H9 (cell line): ENCODE measurements at regions not wholly inside any gene's neighbourhood (a gene's known extent, or its start where the extent isn't known, plus 50 kb on each side); places are given as distances from the start of the nearest gene placed in this dataset.

Experiments used
- DNase-seq: peaks from one replicate; pipeline ENCODE4 v3.0.0-alpha.2; 2017
- H2AFZ ChIP-seq: one replicate; pipeline ENCODE4 v1.6.1; 2013; ENCODE audit warnings: mild to moderate bottlenecking, low read length, control low read depth, moderate library complexity
- H2AK5ac ChIP-seq: 2 replicates; pipeline ENCODE4 v1.6.1; 2013; ENCODE audit warnings: low read length, control low read depth, mixed read lengths; ENCODE audit not compliant: insufficient read length
- H2BK120ac ChIP-seq: one replicate; pipeline ENCODE4 v1.6.1; 2013; ENCODE audit warnings: low read depth, mild to moderate bottlenecking, low read length, control low read depth, inconsistent platforms; ENCODE audit not compliant: poor library complexity, severe bottlenecking
- H2BK12ac ChIP-seq: 2 replicates; pipeline ENCODE4 v1.6.1; 2013; ENCODE audit warnings: low read length, control low read depth, mixed read lengths, low read depth; ENCODE audit not compliant: insufficient read length
- H2BK15ac ChIP-seq: 2 replicates; pipeline ENCODE4 v1.6.1; 2013; ENCODE audit warnings: low read depth, low read length, control low read depth
- H2BK20ac ChIP-seq: one replicate; pipeline ENCODE4 v1.6.1; 2013; ENCODE audit warnings: low read depth, mild to moderate bottlenecking, low read length, control low read depth, inconsistent platforms; ENCODE audit not compliant: poor library complexity, severe bottlenecking
- H2BK5ac ChIP-seq: 2 replicates; pipeline ENCODE4 v1.6.1; 2013; ENCODE audit warnings: low read length, control low read depth, mixed read lengths; ENCODE audit not compliant: insufficient read length
- H3K14ac ChIP-seq: 2 replicates; pipeline ENCODE4 v1.6.1; 2013; ENCODE audit warnings: low read length, control low read depth; ENCODE audit not compliant: insufficient read depth
- H3K18ac ChIP-seq: 2 replicates; pipeline ENCODE4 v1.6.1; 2013; ENCODE audit warnings: low read depth, mild to moderate bottlenecking, mixed read lengths, low read length, control low read depth; ENCODE audit not compliant: insufficient read length
- H3K23ac ChIP-seq: 2 replicates; pipeline ENCODE4 v1.6.1; 2013; ENCODE audit warnings: low read length, control low read depth, mixed read lengths, low read depth; ENCODE audit not compliant: insufficient read length
- H3K23me2 ChIP-seq: 2 replicates; pipeline ENCODE4 v1.6.1; 2013; ENCODE audit warnings: low read depth, mild to moderate bottlenecking, mixed read lengths, low read length, control low read depth; ENCODE audit not compliant: insufficient read length, poor library complexity, severe bottlenecking
- H3K27ac ChIP-seq: 2 replicates; pipeline ENCODE4 v1.5.1; 2013; ENCODE audit warnings: low read length, control low read depth, mixed read lengths, low read depth; ENCODE audit not compliant: insufficient read length
- H3K27me3 ChIP-seq: 2 replicates; pipeline ENCODE4 v1.6.1; 2013; ENCODE audit warnings: low read length, control low read depth, inconsistent platforms; ENCODE audit not compliant: insufficient read depth
- H3K4ac ChIP-seq: 2 replicates; pipeline ENCODE4 v1.6.1; 2013; ENCODE audit warnings: low read depth, mild to moderate bottlenecking, control low read depth, inconsistent platforms, low read length, moderate library complexity
- H3K4me1 ChIP-seq: 2 replicates; pipeline ENCODE4 v1.6.1; 2013; ENCODE audit warnings: low read length, control low read depth, inconsistent platforms; ENCODE audit not compliant: insufficient read depth
- H3K4me2 ChIP-seq: 2 replicates; pipeline ENCODE4 v1.6.1; 2013; ENCODE audit warnings: low read length, control low read depth, mixed read lengths; ENCODE audit not compliant: insufficient read length, insufficient read depth
- H3K56ac ChIP-seq: 2 replicates; pipeline ENCODE4 v1.6.1; 2013; ENCODE audit warnings: low read depth, mild to moderate bottlenecking, mixed read lengths, low read length, control low read depth; ENCODE audit not compliant: insufficient read length
- H3K79me1 ChIP-seq: 2 replicates; pipeline ENCODE4 v1.6.1; 2013; ENCODE audit warnings: low read depth, mild to moderate bottlenecking, moderate library complexity, low read length, control low read depth, inconsistent platforms; ENCODE audit not compliant: insufficient read depth, poor library complexity, severe bottlenecking
- H3K79me2 ChIP-seq: 2 replicates; pipeline ENCODE4 v1.6.1; 2013; ENCODE audit warnings: low read length, control low read depth, inconsistent platforms; ENCODE audit not compliant: insufficient read depth
- H3K9ac ChIP-seq: 2 replicates; pipeline ENCODE4 v1.6.1; 2013; ENCODE audit warnings: low read length, control low read depth, mixed read lengths; ENCODE audit not compliant: insufficient read length; ENCODE audit errors: extremely low read depth
- H3K9me3 ChIP-seq: one replicate; pipeline ENCODE4 v1.6.1; 2013; ENCODE audit warnings: low read depth, low read length, inconsistent platforms; ENCODE audit not compliant: control insufficient read depth
- H3T11ph ChIP-seq: one replicate; pipeline ENCODE4 v1.6.1; 2013; ENCODE audit warnings: mild to moderate bottlenecking, low read length, control low read depth, inconsistent platforms
- H4K20me1 ChIP-seq: one replicate; pipeline ENCODE4 v1.6.1; 2013; ENCODE audit not compliant: control insufficient read depth, insufficient read length, insufficient read depth
- H4K5ac ChIP-seq: 2 replicates; pipeline ENCODE4 v1.6.1; 2013; ENCODE audit warnings: low read depth, mild to moderate bottlenecking, mixed read lengths, low read length, control low read depth; ENCODE audit not compliant: insufficient read length
- H4K8ac ChIP-seq: replicated peaks from 2 replicates; pipeline ENCODE4 v1.6.1; 2013; ENCODE audit warnings: low read length, control low read depth, mixed read lengths, low read depth; ENCODE audit not compliant: insufficient read length
- H4K91ac ChIP-seq: 2 replicates; pipeline ENCODE4 v1.6.1; 2013; ENCODE audit warnings: low read depth, mild to moderate bottlenecking, moderate library complexity, mixed read lengths, low read length, control low read depth; ENCODE audit not compliant: insufficient read length
- H3K27ac Mint-ChIP-seq, 3 experiments: 2 replicates in 2 of 3; 3 replicates in 1 of 3; pipeline ENCODE4 v1.8.0; 2020 to 2021; ENCODE audit warnings: mixed read lengths in 3 of 3, mild to moderate bottlenecking in 1 of 3, moderate library complexity in 1 of 3
- H3K27me3 Mint-ChIP-seq: 2 replicates; pipeline ENCODE4 v1.8.0; 2021; ENCODE audit warnings: low read depth, mild to moderate bottlenecking, moderate library complexity, mixed read lengths
- H3K36me3 Mint-ChIP-seq, 3 experiments: 2 replicates in 2 of 3; 3 replicates in 1 of 3; pipeline ENCODE4 v1.8.0; 2020 to 2021; ENCODE audit warnings: low read depth in 3 of 3, mixed read lengths in 3 of 3; ENCODE audit not compliant: insufficient read depth in 1 of 3
- H3K4me1 Mint-ChIP-seq, 2 experiments: 2 replicates each; pipeline ENCODE4 v1.8.0; 2020; ENCODE audit warnings: mixed read lengths in 2 of 2
- H3K4me3 Mint-ChIP-seq, 2 experiments: 2 replicates in 1 of 2; 3 replicates in 1 of 2; pipeline ENCODE4 v1.8.0; 2020 to 2021; ENCODE audit warnings: mild to moderate bottlenecking in 2 of 2, mixed read lengths in 2 of 2, moderate library complexity in 1 of 2
- H3K9me3 Mint-ChIP-seq, 2 experiments: 2 replicates in 1 of 2; 3 replicates in 1 of 2; pipeline ENCODE4 v1.8.0; 2020; ENCODE audit warnings: mild to moderate bottlenecking in 2 of 2, mixed read lengths in 2 of 2, moderate library complexity in 1 of 2
- WGBS: extraction: QIAGEN DNeasy Blood & Tissue Kit; methylation state at CpG from one replicate; pipeline ENCODE4 v1.1.7; 2013; ENCODE audit warnings: missing lambda C conversion rate, low lambda C conversion rate, mixed read lengths; ENCODE audit not compliant: insufficient read length; ENCODE audit errors: extremely low coverage; 5-methylcytosine and 5-hydroxymethylcytosine counted together
- TF ChIP-seq, protein P1 (sequence below): fragments of 200-600 bp; sonication (generic); conservative IDR thresholded peaks from 3 replicates; pipeline ENCODE4 v1.8.0; 2021; ENCODE audit warnings: antibody characterized with exemption, mild to moderate bottlenecking

DNA sequence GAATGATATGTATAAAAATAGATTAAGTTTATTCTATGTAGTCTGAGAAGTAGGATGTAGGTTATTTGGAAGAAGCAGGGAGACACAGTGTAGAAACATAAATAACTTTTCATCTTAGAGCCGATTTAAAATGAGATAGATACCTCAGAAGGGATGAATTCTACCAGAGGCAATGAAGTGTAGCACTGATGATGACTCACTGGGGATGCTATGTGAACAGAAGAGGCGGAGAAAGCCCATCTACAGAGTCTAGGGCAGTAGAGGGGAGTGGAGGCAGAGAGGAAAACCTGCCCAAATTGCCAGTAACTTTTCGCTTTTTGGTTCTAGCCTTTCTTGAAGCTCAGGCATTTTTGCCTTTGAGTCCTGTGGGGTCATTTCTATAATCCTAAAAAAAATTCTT lies 451.8 kb downstream of the ATP23 start:
- no peaks in the 10 kb centered on the region for H3K27me3 Mint-ChIP-seq
- H3K4me1 ChIP-seq = no peaks in the 10 kb centered on the region
- H3K23ac ChIP-seq = no peak overlapping the region
- H3K23me2 ChIP-seq = no peaks in the 10 kb centered on the region
- H3K79me2 ChIP-seq = no peaks in the 10 kb centered on the region
- H4K5ac ChIP-seq = no peak overlapping the region
- no peak overlapping the region for H3K18ac ChIP-seq
- no peak overlapping the region for H2BK120ac ChIP-seq
- no peak overlapping the region for H3K14ac ChIP-seq
- H4K20me1 ChIP-seq = no peaks in the 10 kb centered on the region
- H3T11ph ChIP-seq = no peak overlapping the region
- no peaks in the 10 kb centered on the region for H3K4me1 Mint-ChIP-seq
- no peaks in the 10 kb centered on the region; a peak in 2 of 7 replicates for H3K36me3 Mint-ChIP-seq
- H3K4ac ChIP-seq = no peak overlapping the region
- H3K79me1 ChIP-seq = no peaks in the 10 kb centered on the region
- TF ChIP-seq, protein P1, sequence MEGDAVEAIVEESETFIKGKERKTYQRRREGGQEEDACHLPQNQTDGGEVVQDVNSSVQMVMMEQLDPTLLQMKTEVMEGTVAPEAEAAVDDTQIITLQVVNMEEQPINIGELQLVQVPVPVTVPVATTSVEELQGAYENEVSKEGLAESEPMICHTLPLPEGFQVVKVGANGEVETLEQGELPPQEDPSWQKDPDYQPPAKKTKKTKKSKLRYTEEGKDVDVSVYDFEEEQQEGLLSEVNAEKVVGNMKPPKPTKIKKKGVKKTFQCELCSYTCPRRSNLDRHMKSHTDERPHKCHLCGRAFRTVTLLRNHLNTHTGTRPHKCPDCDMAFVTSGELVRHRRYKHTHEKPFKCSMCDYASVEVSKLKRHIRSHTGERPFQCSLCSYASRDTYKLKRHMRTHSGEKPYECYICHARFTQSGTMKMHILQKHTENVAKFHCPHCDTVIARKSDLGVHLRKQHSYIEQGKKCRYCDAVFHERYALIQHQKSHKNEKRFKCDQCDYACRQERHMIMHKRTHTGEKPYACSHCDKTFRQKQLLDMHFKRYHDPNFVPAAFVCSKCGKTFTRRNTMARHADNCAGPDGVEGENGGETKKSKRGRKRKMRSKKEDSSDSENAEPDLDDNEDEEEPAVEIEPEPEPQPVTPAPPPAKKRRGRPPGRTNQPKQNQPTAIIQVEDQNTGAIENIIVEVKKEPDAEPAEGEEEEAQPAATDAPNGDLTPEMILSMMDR = no peak
- H4K8ac ChIP-seq = no peak overlapping the region
- H3K9me3 ChIP-seq = no peaks in the 10 kb centered on the region
- H3K27ac Mint-ChIP-seq = no peak overlapping the region
- no peak overlapping the region for H3K4me3 Mint-ChIP-seq
- no peak overlapping the region for H2BK15ac ChIP-seq
- no peak overlapping the region for H2BK20ac ChIP-seq
- H3K27ac ChIP-seq = no peak overlapping the region
- H3K56ac ChIP-seq = no peak overlapping the region
- H2BK5ac ChIP-seq = no peak overlapping the region
- WGBS = no CpG with 5 or more reads among the region's 3 CpGs
- no peak overlapping the region for H2AK5ac ChIP-seq
- no peak overlapping the region for H3K4me2 ChIP-seq
- H3K9ac ChIP-seq = no peak overlapping the region
- no peaks in the 10 kb centered on the region; a peak in 2 of 5 replicates for H3K9me3 Mint-ChIP-seq
- H3K27me3 ChIP-seq = no peaks in the 10 kb centered on the region
- no peak overlapping the region for H2AFZ ChIP-seq
- H2BK12ac ChIP-seq = no peak overlapping the region
- H4K91ac ChIP-seq = no peak overlapping the region
- no peak for DNase-seq
